ENCODE measurements at regions not wholly inside any gene's neighbourhood (a gene's known extent, or its start where the extent isn't known, plus 50 kb on each side); places are given as distances from the start of the nearest gene placed in this dataset.
A peak's percentile ranks its signal among the peaks of the same experiment; 100 is the strongest.

- DNase-seq (no peak), ATAC-seq (no peak)
- intact Hi-C loops (cut with DNase I, micrococcal nuclease) = no loop called here
Measured at GRCh38 chr12:77777274-77777673, 53.4 kb upstream of the NAV3 start.

- ATAC-seq (no peak), DNase-seq (no peak)
- intact Hi-C loops (cut with DNase I, micrococcal nuclease) = no loop called here
Measured at GRCh38 chr12:77774761-77775160, 55.9 kb upstream of the NAV3 start.

- DNase-seq (no peak), ATAC-seq (no peak)
- intact Hi-C loops (cut with DNase I, micrococcal nuclease) = no loop called here
Measured at GRCh38 chr12:77772676-77773298, 57.9 kb upstream of the NAV3 start.

GRCh38 chr12:77768558-77768957 lies 62.1 kb upstream of the NAV3 start:
- intact Hi-C loops (cut with DNase I, micrococcal nuclease) = no loop called here
- DNase-seq (no peak), ATAC-seq (no peak)

- ATAC-seq (no peak), DNase-seq (no peak)
- intact Hi-C loops (cut with DNase I, micrococcal nuclease) = no loop called here
Measured at GRCh38 chr12:77767756-77768343, 62.8 kb upstream of the NAV3 start.

- DNase-seq (no peak), ATAC-seq (no peak)
- intact Hi-C loops (cut with DNase I, micrococcal nuclease) = no loop called here
Measured at GRCh38 chr12:77767335-77767734, 63.4 kb upstream of the NAV3 start.

- no peak for DNase-seq
- intact Hi-C loops (cut with DNase I, micrococcal nuclease) = no loop called here
- no peak for ATAC-seq
Measured at GRCh38 chr12:77766224-77766623, 64.5 kb upstream of the NAV3 start.

- intact Hi-C loops (cut with DNase I, micrococcal nuclease) = no loop called here
- ATAC-seq = no peak
- no peak for DNase-seq
Measured at GRCh38 chr12:77761286-77761685, 69.4 kb upstream of the NAV3 start.

GRCh38 chr12:77760271-77761025 lies 70.2 kb upstream of the NAV3 start:
- DNase-seq (no peak), ATAC-seq (no peak)
- intact Hi-C loops (cut with DNase I, micrococcal nuclease) = no loop called here

- intact Hi-C loops (cut with DNase I, micrococcal nuclease) = no loop called here
- no peak for DNase-seq
- no peak for ATAC-seq
Measured at GRCh38 chr12:77754086-77754485, 76.6 kb upstream of the NAV3 start.

GRCh38 chr12:77751939-77752338 lies 78.8 kb upstream of the NAV3 start:
- ATAC-seq = no peak
- no peak for DNase-seq
- intact Hi-C loops (cut with DNase I, micrococcal nuclease) = no loop called here

GRCh38 chr12:77746096-77746495 lies 84.6 kb upstream of the NAV3 start:
- no peak for DNase-seq
- intact Hi-C loops (cut with DNase I, micrococcal nuclease) = no loop called here
- peak; percentile 83 for ATAC-seq

GRCh38 chr12:77745624-77746023 lies 85.1 kb upstream of the NAV3 start:
- ATAC-seq (no peak), DNase-seq (no peak)
- intact Hi-C loops (cut with DNase I, micrococcal nuclease) = no loop called here

- intact Hi-C loops (cut with DNase I, micrococcal nuclease) = no loop called here
- DNase-seq (no peak), ATAC-seq (no peak)
Measured at GRCh38 chr12:77742631-77743030, 88.1 kb upstream of the NAV3 start.

GRCh38 chr12:77741974-77742517 lies 88.6 kb upstream of the NAV3 start:
- intact Hi-C loops (cut with DNase I, micrococcal nuclease) = no loop called here
- ATAC-seq (no peak), DNase-seq (no peak)

GRCh38 chr12:77736219-77736965 lies 94.3 kb upstream of the NAV3 start:
- intact Hi-C loops (cut with DNase I, micrococcal nuclease) = no loop called here
- DNase-seq (no peak), ATAC-seq (no peak)

GRCh38 chr12:77734214-77734883 lies 96.3 kb upstream of the NAV3 start:
- ATAC-seq (no peak), DNase-seq (no peak)
- intact Hi-C loops (cut with DNase I, micrococcal nuclease) = no loop called here

GRCh38 chr12:77728018-77728417 lies 102.7 kb upstream of the NAV3 start:
- no peak for DNase-seq
- intact Hi-C loops (cut with DNase I, micrococcal nuclease) = loop anchor here in 1 of 2 donors (5.0 kb wide), 1 partner anchor 199 kb away; no protein-coding TSS in a partner anchor

GRCh38 chr12:77727442-77728001 lies 103.2 kb upstream of the NAV3 start:
- ATAC-seq = no peak
- intact Hi-C loops (cut with DNase I, micrococcal nuclease) = loop anchor here in 1 of 2 donors (5.0 kb wide), 1 partner anchor 200 kb away; no protein-coding TSS in a partner anchor

More at GRCh38 chr12:77728018-77728417, 102.7 kb upstream of the NAV3 start:
- no peak for ATAC-seq

More at GRCh38 chr12:77727442-77728001, 103.2 kb upstream of the NAV3 start:
- no peak for DNase-seq
